Neural cell (in vitro differentiated cells): ENCODE measurements at regions not wholly inside any gene's neighbourhood (a gene's known extent, or its start where the extent isn't known, plus 50 kb on each side); places are given as distances from the start of the nearest gene placed in this dataset.

ENCODE experiments used
- H2AFZ ChIP-seq: fragments of 200-600, 300-800 bp; sonication (generic), shearing (Covaris generic); 2 replicates; pipeline ENCODE4 v1.6.0; 2014; ENCODE audit warnings: low read depth, mild to moderate bottlenecking, antibody characterized with exemption, low read length, moderate library complexity
- H3F3A ChIP-seq: fragments of 200-600 bp; shearing (Covaris generic); 2 replicates; pipeline ENCODE4 v1.6.1; 2016; ENCODE audit warnings: mild to moderate bottlenecking, moderate library complexity, mixed read lengths, antibody characterized with exemption, low read length; ENCODE audit not compliant: insufficient read depth, poor library complexity, severe bottlenecking
- H3K27ac ChIP-seq: fragments of 200-600, 300-800 bp; sonication (generic), shearing (Covaris generic); 2 replicates; pipeline ENCODE4 v1.5.1; 2014; ENCODE audit warnings: mild to moderate bottlenecking, low read length, moderate library complexity
- H3K27me3 ChIP-seq: fragments of 300-800, 200-600 bp; sonication (generic), shearing (Covaris generic); 2 replicates; pipeline ENCODE4 v1.6.0; 2014; ENCODE audit warnings: mild to moderate bottlenecking, low read depth, low read length, moderate library complexity; ENCODE audit not compliant: insufficient read depth
- H3K36me3 ChIP-seq: fragments of 300-800, 200-600 bp; sonication (generic), shearing (Covaris generic); 2 replicates; pipeline ENCODE4 v1.5.1; 2014; ENCODE audit warnings: mild to moderate bottlenecking, antibody characterized with exemption, low read length, moderate library complexity; ENCODE audit not compliant: insufficient read depth
- H3K4me2 ChIP-seq: fragments of 300-800, 200-600 bp; sonication (generic), shearing (Covaris generic); 2 replicates; pipeline ENCODE4 v1.6.0; 2014; ENCODE audit warnings: mild to moderate bottlenecking, low read length
- H3K4me3 ChIP-seq: fragments of 300-800, 200-600 bp; sonication (generic), shearing (Covaris generic); 2 replicates; pipeline ENCODE4 v1.5.1; 2014; ENCODE audit warnings: mild to moderate bottlenecking, low read length, moderate library complexity
- H3K79me2 ChIP-seq: fragments of 200-600 bp; shearing (Covaris generic); replicated peaks from 2 replicates; pipeline ENCODE4 v1.6.0; 2014; ENCODE audit warnings: mild to moderate bottlenecking, low read length, moderate library complexity; ENCODE audit not compliant: insufficient read depth
- H3K9ac ChIP-seq: fragments of 300-800, 200-600 bp; sonication (generic), shearing (Covaris generic); 2 replicates; pipeline ENCODE4 v1.6.1; 2016; ENCODE audit warnings: mild to moderate bottlenecking, low read length, mixed read lengths
- H3K9me2 ChIP-seq: fragments of 200-600 bp; shearing (Covaris generic); 2 replicates; pipeline ENCODE4 v1.6.1; 2016; ENCODE audit warnings: mild to moderate bottlenecking, low read length, mixed read lengths; ENCODE audit not compliant: insufficient read depth
- H3K9me3 ChIP-seq: fragments of 200-600, 300-800 bp; sonication (generic), shearing (Covaris generic); 2 replicates; pipeline ENCODE4 v1.6.1; 2016; ENCODE audit warnings: mild to moderate bottlenecking, mixed run types, low read length, moderate library complexity, mixed read lengths
- H4K20me1 ChIP-seq: fragments of 200-600 bp; shearing (Covaris generic); 2 replicates; pipeline ENCODE4 v1.6.1; 2016; ENCODE audit warnings: mild to moderate bottlenecking, mixed run types; ENCODE audit not compliant: insufficient read depth
- CTCF ChIP-seq: fragments of 450-650 bp; IDR thresholded peaks from 2 replicates; pipeline ENCODE4 v1.5.1; 2014; ENCODE audit warnings: antibody characterized with exemption, mild to moderate bottlenecking, moderate library complexity; ENCODE audit not compliant: poor library complexity, severe bottlenecking
- EP300 ChIP-seq: fragments of 450-650 bp; conservative IDR thresholded peaks from 2 replicates; pipeline ENCODE4 v1.6.1; 2014; ENCODE audit warnings: antibody characterized with exemption, mild to moderate bottlenecking, moderate library complexity; ENCODE audit not compliant: poor library complexity, severe bottlenecking
- EZH2 ChIP-seq: fragments of 200-600, 300-800 bp; shearing (Covaris generic), sonication (generic); IDR thresholded peaks from 2 replicates; pipeline ENCODE4 v1.6.1; 2014; ENCODE audit warnings: antibody characterized with exemption, low read length, borderline replicate concordance, mild to moderate bottlenecking; ENCODE audit not compliant: insufficient read depth, poor library complexity, severe bottlenecking
- MXI1 ChIP-seq: fragments of 450-650 bp; conservative IDR thresholded peaks from 2 replicates; pipeline ENCODE4 v1.6.1; 2014; ENCODE audit warnings: antibody characterized with exemption, mild to moderate bottlenecking; ENCODE audit not compliant: poor library complexity, severe bottlenecking
- POLR2AphosphoS5 ChIP-seq: IDR thresholded peaks from 2 replicates; pipeline ENCODE4 v1.6.1; 2012
- RAD21 ChIP-seq: fragments of 450-650 bp; conservative IDR thresholded peaks from 2 replicates; pipeline ENCODE4 v1.6.1; 2014; ENCODE audit warnings: antibody characterized with exemption, mild to moderate bottlenecking, moderate library complexity
- SMC3 ChIP-seq: fragments of 450-650 bp; conservative IDR thresholded peaks from 2 replicates; pipeline ENCODE4 v1.6.1; 2014; ENCODE audit warnings: antibody characterized with exemption, mild to moderate bottlenecking, moderate library complexity; ENCODE audit not compliant: poor library complexity
- TAF1 ChIP-seq: IDR thresholded peaks from 2 replicates; pipeline ENCODE4 v1.6.1; 2012; ENCODE audit warnings: low read depth
- TF ChIP-seq, protein P1 (sequence below): IDR thresholded peaks from 2 replicates; pipeline ENCODE4 v1.6.1; 2012; ENCODE audit warnings: borderline replicate concordance

DNA sequence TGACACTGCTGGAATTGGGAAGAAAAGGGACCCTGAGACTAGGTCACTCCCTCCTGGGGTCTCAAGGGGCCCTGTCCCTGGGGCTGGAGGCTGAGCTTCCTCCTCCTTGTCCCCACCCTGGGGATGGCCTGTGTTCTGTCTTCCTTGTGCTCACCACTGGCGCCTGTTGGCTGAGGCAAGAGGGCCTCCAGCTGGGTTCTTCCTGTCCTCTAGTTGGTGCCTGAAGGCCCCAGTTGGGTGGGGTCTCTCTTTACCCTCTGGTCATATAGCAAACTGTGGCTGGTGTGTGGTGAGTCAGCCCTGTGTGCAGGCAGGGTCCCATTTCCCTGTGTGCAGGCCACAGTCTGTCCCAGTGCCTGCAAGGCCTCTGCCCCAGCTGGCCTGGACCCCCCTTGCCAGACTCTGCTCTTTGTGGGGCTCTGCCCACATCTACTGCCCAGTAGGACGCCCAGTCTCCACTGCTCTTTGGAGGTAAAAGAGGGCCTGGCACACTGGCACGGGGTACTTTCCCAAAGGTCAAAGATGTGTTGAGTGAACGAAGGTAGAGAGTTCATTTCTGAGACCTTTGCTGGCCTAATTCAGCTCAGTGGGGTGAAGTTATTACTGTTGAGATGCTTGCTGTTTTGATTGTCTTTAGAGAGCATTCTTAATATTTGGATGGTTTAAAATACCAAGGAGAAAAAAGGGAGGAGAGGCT lies 55.1 kb upstream of the CLDN5 start:
- Histone ChIP-seq H3K9me3 (no peaks in the 10 kb centered on the region), H3K9ac (no peak overlapping the region), H4K20me1 (no peaks in the 10 kb centered on the region), H3K27ac (no peak overlapping the region), H2AFZ (no peak overlapping the region), H3K4me2 (no peak overlapping the region), H3K79me2 (no peaks in the 10 kb centered on the region), H3K4me3 (no peak overlapping the region), H3K9me2 (no peaks in the 10 kb centered on the region), H3K36me3 (no peaks in the 10 kb centered on the region), H3K27me3 (no peaks in the 10 kb centered on the region), H3F3A (no peaks in the 10 kb centered on the region)
- TF ChIP-seq, protein P1, sequence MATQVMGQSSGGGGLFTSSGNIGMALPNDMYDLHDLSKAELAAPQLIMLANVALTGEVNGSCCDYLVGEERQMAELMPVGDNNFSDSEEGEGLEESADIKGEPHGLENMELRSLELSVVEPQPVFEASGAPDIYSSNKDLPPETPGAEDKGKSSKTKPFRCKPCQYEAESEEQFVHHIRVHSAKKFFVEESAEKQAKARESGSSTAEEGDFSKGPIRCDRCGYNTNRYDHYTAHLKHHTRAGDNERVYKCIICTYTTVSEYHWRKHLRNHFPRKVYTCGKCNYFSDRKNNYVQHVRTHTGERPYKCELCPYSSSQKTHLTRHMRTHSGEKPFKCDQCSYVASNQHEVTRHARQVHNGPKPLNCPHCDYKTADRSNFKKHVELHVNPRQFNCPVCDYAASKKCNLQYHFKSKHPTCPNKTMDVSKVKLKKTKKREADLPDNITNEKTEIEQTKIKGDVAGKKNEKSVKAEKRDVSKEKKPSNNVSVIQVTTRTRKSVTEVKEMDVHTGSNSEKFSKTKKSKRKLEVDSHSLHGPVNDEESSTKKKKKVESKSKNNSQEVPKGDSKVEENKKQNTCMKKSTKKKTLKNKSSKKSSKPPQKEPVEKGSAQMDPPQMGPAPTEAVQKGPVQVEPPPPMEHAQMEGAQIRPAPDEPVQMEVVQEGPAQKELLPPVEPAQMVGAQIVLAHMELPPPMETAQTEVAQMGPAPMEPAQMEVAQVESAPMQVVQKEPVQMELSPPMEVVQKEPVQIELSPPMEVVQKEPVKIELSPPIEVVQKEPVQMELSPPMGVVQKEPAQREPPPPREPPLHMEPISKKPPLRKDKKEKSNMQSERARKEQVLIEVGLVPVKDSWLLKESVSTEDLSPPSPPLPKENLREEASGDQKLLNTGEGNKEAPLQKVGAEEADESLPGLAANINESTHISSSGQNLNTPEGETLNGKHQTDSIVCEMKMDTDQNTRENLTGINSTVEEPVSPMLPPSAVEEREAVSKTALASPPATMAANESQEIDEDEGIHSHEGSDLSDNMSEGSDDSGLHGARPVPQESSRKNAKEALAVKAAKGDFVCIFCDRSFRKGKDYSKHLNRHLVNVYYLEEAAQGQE, result no peak
- TF ChIP-seq EP300 (no peak), POLR2AphosphoS5 (no peak), EZH2 (no peak), RAD21 (no peak), CTCF (no peak), MXI1 (no peak), TAF1 (no peak), SMC3 (no peak)

GRCh38 chr22:19579880-19580279 lies 55.7 kb upstream of the CLDN5 start:
- Histone ChIP-seq H4K20me1 (no peaks in the 10 kb centered on the region), H3K9me3 (no peaks in the 10 kb centered on the region), H3K9me2 (no peaks in the 10 kb centered on the region), H3K36me3 (no peaks in the 10 kb centered on the region), H3F3A (no peaks in the 10 kb centered on the region), H3K27me3 (no peaks in the 10 kb centered on the region), H3K4me3 (no peak overlapping the region), H2AFZ (no peak overlapping the region), H3K4me2 (no peak overlapping the region), H3K79me2 (no peaks in the 10 kb centered on the region), H3K9ac (no peak overlapping the region), H3K27ac (no peak overlapping the region)
- TF ChIP-seq MXI1, result no peak
- TF ChIP-seq, protein P1, result no peak
- no peak for TF ChIP-seq SMC3
- TF ChIP-seq POLR2AphosphoS5, result no peak
- TF ChIP-seq EP300, result no peak
- no peak for TF ChIP-seq RAD21
